Right ventricle myocardium superior (tissue), 1 donor: ENCODE measurements at regions not wholly inside any gene's neighbourhood (a gene's known extent, or its start where the extent isn't known, plus 50 kb on each side); places are given as distances from the start of the nearest gene placed in this dataset.

Source experiments
- ATAC-seq: fragments of 200-7000 bp; cut with Tn5 transposase; one replicate; pipeline ENCODE4 v1.9.1; 2020; ENCODE audit warnings: mild to moderate bottlenecking; ENCODE audit not compliant: poor library complexity
- DNase-seq: peaks from one replicate; pipeline ENCODE4 v3.0.0-alpha.2; 2020
- intact Hi-C: fragments of 100-400 bp; cut with DNase I; formaldehyde crosslinking; loops from one replicate; pipeline ENCODE4 v1.11.2; 2022
- donor health status: DM: no; HTN: yes; CAD: no; lungs with severe emphysema.

DNA sequence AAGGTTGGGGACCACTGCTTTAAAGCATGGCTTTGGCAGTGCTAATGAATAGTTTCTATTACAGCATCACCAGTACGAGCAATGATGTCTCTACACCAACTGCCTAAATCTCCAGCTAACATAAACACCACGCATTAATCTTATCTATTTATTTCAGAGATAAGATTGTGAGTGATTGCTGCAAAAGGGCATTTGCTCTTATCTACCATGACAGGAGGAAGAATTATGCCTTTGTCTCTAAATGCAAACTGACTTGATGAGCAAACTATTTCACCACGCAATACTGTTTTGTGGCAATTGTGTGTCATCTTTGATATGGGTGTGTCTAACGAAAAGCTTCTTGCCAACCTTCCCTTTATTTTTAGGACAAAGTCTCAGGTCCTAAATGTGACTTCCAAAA, 684.9 kb downstream of the SORCS1 start:
- intact Hi-C loops = no loop called here
- DNase-seq (no peak), ATAC-seq (no peak)

DNA sequence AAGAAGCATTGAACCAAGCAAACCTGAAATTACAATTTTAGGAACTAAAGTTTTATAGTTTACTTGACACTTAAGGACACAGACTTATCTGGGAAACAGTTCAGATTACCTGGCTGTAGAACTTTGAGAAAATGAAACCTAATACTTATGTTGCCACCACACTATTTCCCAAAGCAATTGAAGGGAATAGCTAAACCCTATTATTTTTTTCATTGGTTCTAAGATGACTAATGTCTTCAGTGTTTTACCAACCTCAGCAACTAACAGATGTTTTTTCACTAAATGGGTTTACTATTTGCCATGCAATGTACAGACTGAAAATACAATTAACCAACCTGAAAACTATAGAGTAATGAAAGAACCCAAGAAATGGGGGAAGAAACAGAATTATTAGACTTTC, 689.6 kb downstream of the SORCS1 start:
- intact Hi-C loops = no loop called here
- DNase-seq = no peak
- no peak for ATAC-seq

DNA sequence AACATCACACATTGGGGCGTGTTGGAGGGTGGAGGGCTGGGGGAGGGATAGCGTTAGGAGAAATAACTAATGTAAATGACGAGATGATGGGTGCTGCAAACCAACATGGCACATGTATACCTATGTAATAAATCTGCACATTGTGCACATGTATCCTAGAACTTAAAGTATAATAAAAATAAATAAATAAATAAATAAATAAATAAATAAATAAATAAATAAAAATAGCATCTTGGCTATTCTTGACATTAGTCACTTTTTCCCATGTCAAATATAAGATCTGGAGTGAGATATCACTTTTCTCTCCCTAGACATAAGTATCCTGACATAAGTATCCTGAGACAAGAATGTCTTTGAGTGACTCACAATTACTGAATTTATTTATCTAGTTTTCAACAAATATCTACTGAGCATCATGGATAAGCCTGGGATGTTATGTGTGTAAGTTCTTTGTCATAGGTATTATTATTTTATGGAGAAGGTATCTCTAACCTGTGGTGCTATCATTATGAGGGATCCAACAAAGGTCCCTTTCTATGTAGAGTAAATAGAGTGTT, 691.3 kb downstream of the SORCS1 start:
- intact Hi-C loops = no loop called here
- DNase-seq = no peak
- ATAC-seq = no peak

DNA sequence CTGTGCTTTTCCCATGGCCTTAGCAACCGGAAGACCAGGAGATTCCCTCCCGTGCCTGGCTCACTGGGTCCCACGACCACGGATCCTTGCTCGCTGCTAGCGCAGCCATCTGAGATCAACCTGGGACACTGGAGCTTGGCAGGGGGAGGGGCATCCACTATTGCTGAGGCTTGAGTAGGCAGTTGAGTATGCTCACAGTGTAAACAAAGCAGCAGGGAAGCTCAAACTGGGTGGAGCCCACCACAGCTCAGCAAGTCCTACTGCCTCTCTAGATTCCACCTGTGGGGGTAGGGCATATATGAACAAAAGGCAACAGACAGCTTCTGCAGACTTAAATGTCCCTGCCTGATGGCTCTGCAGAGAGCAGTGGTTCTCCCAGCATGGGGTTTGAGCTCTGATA, 697.0 kb downstream of the SORCS1 start:
- intact Hi-C loops = no loop called here
- ATAC-seq = no peak
- DNase-seq = no peak

GRCh38 chr10:106457522-106457921, 707.0 kb downstream of the SORCS1 start:
- ATAC-seq = no peak
- intact Hi-C loops = no loop called here
- no peak for DNase-seq

GRCh38 chr10:106454233-106454632, 710.3 kb downstream of the SORCS1 start:
- intact Hi-C loops = no loop called here
- ATAC-seq (no peak), DNase-seq (no peak)

DNA sequence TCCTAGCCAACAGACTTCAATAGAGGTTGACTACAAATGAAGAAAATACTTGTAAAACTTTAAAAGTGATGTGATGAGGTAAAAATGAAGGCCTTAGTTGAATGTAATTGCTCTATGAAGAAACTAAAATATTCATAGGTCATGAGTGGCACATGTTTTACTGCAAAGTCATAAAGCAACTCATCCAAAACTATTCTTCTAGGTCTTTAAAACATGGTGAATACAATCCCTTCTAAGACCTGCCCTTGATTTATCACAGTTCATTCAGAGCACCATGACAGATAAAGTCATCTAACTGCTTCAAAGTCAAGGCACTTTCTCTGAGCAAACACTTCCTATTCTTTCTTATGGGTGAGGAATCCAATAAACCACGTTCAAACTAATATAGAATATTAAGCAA, 713.5 kb downstream of the SORCS1 start:
- ATAC-seq (no peak), DNase-seq (no peak)
- intact Hi-C loops = no loop called here

DNA sequence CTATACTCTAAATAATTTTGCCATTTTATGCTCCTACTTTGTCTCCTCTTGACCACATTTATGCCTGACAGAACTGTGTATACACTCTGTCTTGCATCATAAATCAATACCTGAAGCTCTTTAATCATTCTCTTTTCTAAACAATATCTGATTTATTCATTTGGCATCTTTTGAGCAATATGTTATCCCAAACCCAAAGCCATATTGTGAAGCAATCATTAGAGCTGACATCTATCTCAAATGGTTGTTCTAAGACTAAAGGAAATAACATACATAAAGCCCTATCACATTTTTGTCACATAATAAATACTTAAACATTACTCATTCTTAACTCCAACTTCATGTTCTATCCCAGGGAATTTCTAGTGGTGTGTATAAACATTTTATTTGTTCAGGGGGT, 717.6 kb downstream of the SORCS1 start:
- DNase-seq (no peak), ATAC-seq (no peak)
- intact Hi-C loops = no loop called here

GRCh38 chr10:106442223-106442622, 722.3 kb downstream of the SORCS1 start:
- DNase-seq = no peak
- intact Hi-C loops = no loop called here
- ATAC-seq = no peak

DNA sequence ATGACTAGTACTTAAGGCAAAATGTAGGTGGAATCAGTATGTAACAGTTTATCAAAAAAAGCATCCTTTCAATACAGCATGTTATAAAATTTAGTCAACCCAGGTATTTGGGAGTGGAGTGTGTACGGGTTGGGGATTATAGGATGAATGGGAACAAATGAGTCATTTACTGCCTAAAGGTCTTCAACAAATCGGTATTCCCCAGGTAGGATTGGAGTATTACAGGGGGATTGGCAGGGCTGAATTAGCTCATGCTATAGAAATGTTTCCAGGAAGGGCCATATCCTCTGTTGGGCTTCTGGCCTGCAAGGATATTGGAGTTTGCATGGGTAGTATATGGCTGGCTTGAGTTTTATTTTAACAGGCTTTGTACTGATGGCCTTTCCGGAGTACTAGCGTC, 723.7 kb downstream of the SORCS1 start:
- DNase-seq = no peak
- no peak for ATAC-seq
- intact Hi-C loops = no loop called here

DNA sequence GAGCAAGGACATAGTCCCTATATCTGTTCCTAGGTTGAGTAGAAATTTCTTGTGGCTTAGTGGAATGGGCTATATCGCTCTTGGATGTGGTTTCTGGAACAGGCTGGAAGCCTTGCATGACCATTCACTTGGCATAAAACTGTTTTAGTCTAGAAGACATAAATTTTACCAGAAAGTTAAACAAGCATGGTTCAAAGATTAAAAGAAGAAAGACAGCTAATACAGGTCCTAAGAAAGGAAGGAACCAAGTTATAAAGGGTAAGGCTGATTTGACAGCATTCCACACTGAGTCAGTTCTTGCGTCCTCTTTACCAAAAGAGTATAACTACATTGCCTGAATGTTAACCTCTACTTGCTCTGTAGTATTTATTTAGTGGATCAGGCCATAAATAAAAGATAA, 724.2 kb downstream of the SORCS1 start:
- no peak for DNase-seq
- ATAC-seq = no peak
- intact Hi-C loops = no loop called here

DNA sequence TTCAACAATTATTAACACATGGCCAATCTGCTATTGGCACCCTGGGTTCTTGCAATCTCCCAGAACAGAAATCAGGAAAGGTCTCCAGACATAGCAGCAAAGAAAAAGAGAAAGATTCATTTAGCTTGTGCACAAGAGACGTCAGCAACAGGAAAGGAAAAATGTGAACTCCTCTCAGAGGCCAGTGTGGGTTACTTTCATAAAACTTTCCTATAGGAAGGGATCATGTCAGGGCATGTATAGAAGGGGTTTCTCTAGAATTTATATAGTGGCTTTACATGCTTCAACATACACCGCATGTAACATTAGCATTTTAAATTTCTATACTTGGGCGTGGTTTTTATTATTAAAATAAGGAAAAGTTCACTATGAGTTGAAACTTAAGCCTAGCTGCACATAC, 725.1 kb downstream of the SORCS1 start:
- DNase-seq (no peak), ATAC-seq (no peak)
- intact Hi-C loops = no loop called here

GRCh38 chr10:106438386-106438785, 726.1 kb downstream of the SORCS1 start:
- intact Hi-C loops = no loop called here
- ATAC-seq (no peak), DNase-seq (no peak)

GRCh38 chr10:106436123-106436715, 728.3 kb downstream of the SORCS1 start:
- no peak for ATAC-seq
- intact Hi-C loops = no loop called here
- no peak for DNase-seq

GRCh38 chr10:106435081-106435480, 729.4 kb downstream of the SORCS1 start:
- intact Hi-C loops = no loop called here
- ATAC-seq (no peak), DNase-seq (no peak)

GRCh38 chr10:106424981-106425380, 739.5 kb downstream of the SORCS1 start:
- ATAC-seq (no peak), DNase-seq (no peak)
- intact Hi-C loops = no loop called here

DNA sequence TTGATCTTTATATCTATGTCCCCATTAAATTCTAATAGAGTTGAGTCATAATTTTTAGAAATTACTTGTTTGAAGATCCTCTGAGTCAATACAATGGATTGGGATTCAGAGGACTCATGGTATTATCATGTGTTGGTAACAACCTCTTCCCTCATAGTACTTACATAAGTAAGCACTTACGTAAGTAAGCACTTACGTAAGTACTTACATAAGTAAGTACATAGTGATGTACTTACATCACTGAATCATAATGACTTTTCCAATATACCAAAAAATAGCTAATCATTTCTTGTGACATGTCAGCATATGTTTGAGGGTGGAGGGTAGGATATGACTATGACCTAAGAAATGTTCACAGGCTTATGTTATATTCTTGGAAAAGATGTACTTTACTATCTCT, 740.5 kb downstream of the SORCS1 start:
- ATAC-seq = no peak
- no peak for DNase-seq
- intact Hi-C loops = no loop called here

DNA sequence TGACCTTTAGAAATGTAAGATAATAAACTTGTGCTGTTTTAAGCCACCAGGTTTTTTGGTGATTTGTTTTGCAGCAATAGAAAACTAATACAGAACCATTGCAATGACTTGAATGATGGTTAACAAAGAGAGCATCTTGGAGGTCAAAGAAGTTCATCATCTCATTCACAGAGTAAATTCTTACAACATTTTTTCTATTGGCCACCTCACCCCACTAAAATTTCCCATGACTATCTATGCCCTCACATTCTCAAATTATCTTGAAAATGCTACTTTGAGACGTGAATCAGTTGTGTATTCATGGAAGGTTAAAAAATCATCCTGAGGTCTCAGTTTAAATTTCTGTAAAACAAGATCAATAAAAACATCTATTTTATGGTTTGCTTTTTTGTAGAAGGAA, 754.2 kb downstream of the SORCS1 start:
- ATAC-seq (no peak), DNase-seq (no peak)
- intact Hi-C loops = no loop called here

DNA sequence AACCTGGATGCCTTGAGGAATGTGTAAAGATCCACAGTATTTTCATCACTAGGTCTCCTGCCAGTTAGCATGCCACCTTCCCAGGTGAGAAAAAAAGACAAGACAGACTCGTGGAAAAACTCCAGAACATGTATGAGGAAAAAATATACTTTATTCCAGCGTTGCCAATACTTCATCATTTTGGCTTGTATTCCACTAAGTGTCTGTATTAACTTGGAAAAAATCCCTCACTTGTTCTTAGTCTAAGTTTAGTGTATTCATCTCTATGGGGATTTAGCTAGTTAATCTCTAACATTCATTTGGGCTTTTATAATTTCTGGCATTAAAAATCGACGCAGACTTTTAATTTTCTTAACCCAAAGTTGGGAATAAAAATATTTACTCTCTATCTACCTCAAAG, 759.4 kb downstream of the SORCS1 start:
- DNase-seq = no peak
- intact Hi-C loops = no loop called here
- ATAC-seq = no peak

DNA sequence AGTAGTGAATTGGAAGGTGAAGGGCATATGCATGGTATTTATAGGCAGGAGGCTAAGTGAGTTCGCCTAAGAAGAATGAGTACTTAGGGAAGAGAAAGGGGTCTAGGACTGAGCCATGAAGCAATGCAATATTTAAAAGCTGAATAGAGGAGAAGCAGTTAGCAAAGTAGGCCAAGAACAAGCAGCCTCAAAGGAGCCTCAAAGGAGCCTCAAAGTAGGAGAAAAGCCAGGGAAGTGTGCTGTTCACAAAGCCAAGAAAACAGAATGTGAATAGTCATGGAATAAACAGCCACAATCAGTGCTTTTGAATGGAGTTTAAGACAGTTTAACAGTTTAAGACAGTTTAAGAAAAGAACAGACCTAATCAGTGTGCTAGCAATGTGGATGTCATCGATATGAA, 762.0 kb downstream of the SORCS1 start:
- ATAC-seq = peak; percentile 39
- no peak for DNase-seq
- intact Hi-C loops = no loop called here

DNA sequence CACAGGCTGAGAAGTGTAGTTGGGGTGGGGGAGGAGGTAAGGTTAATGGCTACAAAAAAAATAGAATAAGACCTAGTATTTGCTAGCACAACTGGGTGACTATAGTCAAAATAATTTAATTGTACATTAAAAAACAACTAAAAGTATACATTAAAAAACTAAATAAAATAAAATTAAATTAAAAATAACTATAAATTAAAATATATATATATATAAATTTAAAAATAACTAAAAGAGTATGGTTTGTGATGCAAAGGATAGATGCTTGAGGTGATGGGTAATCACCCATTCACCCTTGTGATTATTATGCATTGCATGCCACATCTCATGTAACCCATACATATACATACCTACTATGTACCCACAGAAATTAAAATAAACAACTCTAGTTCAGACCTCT, 762.5 kb downstream of the SORCS1 start:
- intact Hi-C loops = no loop called here
- DNase-seq (no peak), ATAC-seq (no peak)
